Tibial nerve (tissue), 4 donors: ENCODE measurements at regions not wholly inside any gene's neighbourhood (a gene's known extent, or its start where the extent isn't known, plus 50 kb on each side); places are given as distances from the start of the nearest gene placed in this dataset.

Experiments used
- DNase-seq, 2 donors: peaks; one replicate each; pipeline ENCODE4 v3.0.0-alpha.2; 2019; ENCODE audit warnings: low spot score in 2 of 2
- H3K27ac ChIP-seq, 4 donors: fragments of 200-600 bp; sonication (generic) in 3 of 4; one replicate each; pipeline ENCODE4 v1.5.1; 2017 to 2019; ENCODE audit warnings: mild to moderate bottlenecking in 1 of 4
- H3K27me3 ChIP-seq, 2 donors: fragments of 200-600 bp; sonication (generic) in 1 of 2; one replicate each; pipeline versions ENCODE4 v1.5.1 to v1.6.0; 2017 to 2019
- H3K36me3 ChIP-seq, 3 donors: fragments of 200-600 bp; sonication (generic); one replicate each; pipeline ENCODE4 v1.5.1; 2018 to 2019
- H3K4me1 ChIP-seq, 4 donors: fragments of 200-600 bp; sonication (generic) in 3 of 4; one replicate each; pipeline ENCODE4 v1.5.1; 2017 to 2019
- H3K4me3 ChIP-seq, 4 donors: fragments of 200-600 bp; sonication (generic) in 3 of 4; one replicate each; pipeline ENCODE4 v1.5.1; 2017 to 2019; ENCODE audit warnings: mild to moderate bottlenecking in 1 of 4, moderate library complexity in 1 of 4
- H3K9me3 ChIP-seq, 4 donors: fragments of 200-600 bp; sonication (generic) in 3 of 4; one replicate each; pipeline ENCODE4 v1.5.1; 2017 to 2019
- CTCF ChIP-seq, 5 experiments: fragments of 200-600 bp in 3 of 5; fragments of 450-650 bp in 2 of 5; sonication (generic) in 3 of 5; IDR thresholded peaks; one replicate each; pipeline ENCODE4 v1.5.1; 2016 to 2019; ENCODE audit warnings: antibody characterized with exemption in 5 of 5, mild to moderate bottlenecking in 3 of 5, moderate library complexity in 2 of 5
- EP300 ChIP-seq, 2 donors: sonication (generic); formaldehyde crosslinking; IDR thresholded peaks; one replicate each; pipeline ENCODE4 v1.6.1; 2017; ENCODE audit warnings: antibody characterized with exemption in 2 of 2, mild to moderate bottlenecking in 1 of 2
- POLR2A ChIP-seq, 2 donors: fragments of 450-650 bp; IDR thresholded peaks; one replicate each; pipeline ENCODE4 v1.6.1; 2017; ENCODE audit warnings: antibody characterized with exemption in 2 of 2, mild to moderate bottlenecking in 2 of 2, moderate library complexity in 2 of 2
- WGBS, 2 donors: methylation state at CpG; one replicate each; pipeline ENCODE4 v1.1.5; 2018; 5-methylcytosine and 5-hydroxymethylcytosine counted together

DNA sequence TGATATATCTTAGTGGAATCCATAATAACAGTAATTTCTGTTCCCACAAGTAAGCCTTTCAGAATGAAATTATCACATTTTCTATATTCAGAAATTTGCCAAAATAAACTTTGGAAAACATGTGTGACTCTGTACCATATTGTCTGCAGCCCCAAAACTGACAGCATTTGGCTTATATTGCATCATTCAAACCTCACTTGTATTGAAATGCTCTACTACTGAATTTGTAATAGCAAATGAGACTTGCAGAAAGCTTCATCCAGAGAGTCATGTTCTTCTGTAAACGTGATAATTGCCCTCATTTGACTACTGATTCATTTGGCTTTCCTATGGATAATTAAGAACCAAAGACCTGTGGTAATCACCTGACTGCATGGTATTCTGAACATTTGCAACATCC, 1249.5 kb upstream of the CDH18 start:
- Histone ChIP-seq H3K4me1 (peaks cover 0 to 4% (median 0%) of the 10 kb centered on the region in 4 donors), H3K36me3 (no peaks in the 10 kb centered on the region), H3K27ac (no peak overlapping the region), H3K4me3 (no peak overlapping the region), H3K9me3 (no peaks in the 10 kb centered on the region), H3K27me3 (no peaks in the 10 kb centered on the region)
- TF ChIP-seq CTCF (IDR thresholded peaks at IDR 0.05) (no peak), EP300 (IDR thresholded peaks at IDR 0.05) (no peak), POLR2A (IDR thresholded peaks at IDR 0.05) (no peak)
- DNase-seq: no peak
- WGBS, 2 donors: 12 to 17% methylated on average over 1 of the region's 1 CpG

- H3K4me1 ChIP-seq: peaks cover 0 to 4% (median 0%) of the 10 kb centered on the region in 4 donors
- no peaks in the 10 kb centered on the region for H3K36me3 ChIP-seq
- TF ChIP-seq CTCF (IDR thresholded peaks at IDR 0.05) (no peak), POLR2A (IDR thresholded peaks at IDR 0.05) (no peak), EP300 (IDR thresholded peaks at IDR 0.05) (no peak)
- no peaks in the 10 kb centered on the region for H3K27me3 ChIP-seq
- H3K4me3 ChIP-seq: no peak overlapping the region
- no peak for DNase-seq
- WGBS, 2 donors: 4 to 12% methylated on average over 2 of the region's 2 CpGs
- no peak overlapping the region for H3K27ac ChIP-seq
- no peaks in the 10 kb centered on the region for H3K9me3 ChIP-seq
Observed at GRCh38 chr5:21236971-21237427, 1249.0 kb upstream of the CDH18 start.

DNA sequence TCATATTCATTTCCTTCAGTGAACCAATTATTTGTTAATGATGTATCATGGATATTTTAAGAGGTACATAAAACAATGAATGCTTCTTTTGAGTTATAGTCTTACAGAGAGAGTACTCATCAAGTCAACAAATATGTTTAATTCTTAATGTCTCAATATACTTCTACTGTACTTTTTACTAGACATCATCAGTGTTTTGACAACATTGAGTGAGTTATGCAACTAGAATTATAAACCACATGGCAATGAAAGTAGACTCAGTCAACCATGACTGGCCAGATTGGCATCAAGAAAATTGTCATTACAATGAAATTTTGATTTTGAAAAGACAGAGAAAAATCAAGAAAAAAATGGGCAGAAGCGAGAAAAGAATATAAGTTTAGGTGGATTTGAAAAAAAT, 1248.1 kb upstream of the CDH18 start:
- Histone ChIP-seq H3K4me1 (peaks cover 0 to 4% (median 0%) of the 10 kb centered on the region in 4 donors), H3K9me3 (no peaks in the 10 kb centered on the region), H3K36me3 (no peaks in the 10 kb centered on the region), H3K4me3 (no peak overlapping the region), H3K27ac (no peak overlapping the region), H3K27me3 (no peaks in the 10 kb centered on the region)
- DNase-seq: no peak
- TF ChIP-seq POLR2A (IDR thresholded peaks at IDR 0.05): no peak
- TF ChIP-seq EP300 (IDR thresholded peaks at IDR 0.05): no peak
- TF ChIP-seq CTCF (IDR thresholded peaks at IDR 0.05): no peak
- WGBS, 2 donors: 88 to 89% methylated on average over 1 of the region's 1 CpG

DNA sequence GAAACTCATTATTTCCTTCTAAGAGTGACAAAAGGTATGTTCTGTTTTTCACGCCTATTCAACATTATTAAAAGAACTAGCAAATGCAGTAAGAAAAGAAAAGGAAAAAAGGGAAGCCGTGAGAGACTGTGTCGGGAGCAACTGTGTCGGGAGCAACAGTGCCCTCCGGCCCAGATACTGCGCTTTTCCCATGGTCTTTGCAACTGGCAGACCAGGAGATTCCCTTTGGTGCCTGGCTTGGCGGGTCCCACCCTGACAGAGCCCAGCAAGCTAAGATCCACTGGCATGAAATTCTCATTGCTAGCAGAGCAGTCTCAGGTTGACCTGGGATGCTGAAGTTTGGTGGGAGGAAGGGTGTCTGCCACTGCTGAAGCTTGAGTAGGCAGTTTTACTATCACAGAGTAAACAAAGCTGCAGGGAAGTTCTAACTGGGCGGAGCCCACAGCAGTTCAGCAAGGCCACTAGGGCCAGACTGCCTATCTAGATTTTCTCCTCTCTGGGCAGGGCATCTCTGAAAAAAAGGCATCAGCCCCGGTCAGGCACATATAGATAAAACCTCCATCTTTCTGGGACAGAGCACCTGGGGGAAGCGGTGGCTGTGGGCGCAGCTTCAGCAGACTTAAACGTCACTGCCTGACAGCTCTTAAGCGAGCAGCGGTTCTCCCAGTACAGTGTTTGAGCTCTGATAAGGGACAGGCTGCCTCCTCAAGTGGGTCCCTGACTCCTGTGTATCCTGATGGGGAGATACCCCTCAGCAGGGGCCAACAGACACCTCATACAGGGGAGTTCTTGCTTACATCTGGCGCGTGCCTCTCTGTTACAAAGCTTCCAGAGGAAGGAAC, 1237.4 kb upstream of the CDH18 start:
- TF ChIP-seq POLR2A (IDR thresholded peaks at IDR 0.05): no peak
- no peak for TF ChIP-seq EP300 (IDR thresholded peaks at IDR 0.05)
- no peak for TF ChIP-seq CTCF (IDR thresholded peaks at IDR 0.05)
- H3K4me1 ChIP-seq: no peaks in the 10 kb centered on the region
- H3K4me3 ChIP-seq: no peak overlapping the region
- no peak overlapping the region for H3K27ac ChIP-seq
- no peaks in the 10 kb centered on the region for H3K27me3 ChIP-seq
- WGBS, 2 donors: 92 to 95% methylated on average over 16 of the region's 16 CpGs
- H3K9me3 ChIP-seq: peaks cover 0 to 7% (median 2%) of the 10 kb centered on the region in 4 donors
- no peaks in the 10 kb centered on the region for H3K36me3 ChIP-seq
- no peak for DNase-seq

- no peak overlapping the region for H3K27ac ChIP-seq
- TF ChIP-seq POLR2A (IDR thresholded peaks at IDR 0.05) (no peak), CTCF (IDR thresholded peaks at IDR 0.05) (no peak), EP300 (IDR thresholded peaks at IDR 0.05) (no peak)
- no peak for DNase-seq
Observed at GRCh38 chr5:21221616-21222015, 1233.6 kb upstream of the CDH18 start.

More at GRCh38 chr5:21221616-21222015, 1233.6 kb upstream of the CDH18 start:
- H3K27me3 ChIP-seq: no peaks in the 10 kb centered on the region
- no peaks in the 10 kb centered on the region for H3K4me1 ChIP-seq
- H3K36me3 ChIP-seq: no peaks in the 10 kb centered on the region
- 71 to 79% methylated on average over 1 of the region's 1 CpG for WGBS, 2 donors
- no peak overlapping the region for H3K4me3 ChIP-seq
- no peaks in the 10 kb centered on the region for H3K9me3 ChIP-seq
